ENCODE measurements at regions not wholly inside any gene's neighbourhood (a gene's known extent, or its start where the extent isn't known, plus 50 kb on each side); places are given as distances from the start of the nearest gene placed in this dataset.

DNA sequence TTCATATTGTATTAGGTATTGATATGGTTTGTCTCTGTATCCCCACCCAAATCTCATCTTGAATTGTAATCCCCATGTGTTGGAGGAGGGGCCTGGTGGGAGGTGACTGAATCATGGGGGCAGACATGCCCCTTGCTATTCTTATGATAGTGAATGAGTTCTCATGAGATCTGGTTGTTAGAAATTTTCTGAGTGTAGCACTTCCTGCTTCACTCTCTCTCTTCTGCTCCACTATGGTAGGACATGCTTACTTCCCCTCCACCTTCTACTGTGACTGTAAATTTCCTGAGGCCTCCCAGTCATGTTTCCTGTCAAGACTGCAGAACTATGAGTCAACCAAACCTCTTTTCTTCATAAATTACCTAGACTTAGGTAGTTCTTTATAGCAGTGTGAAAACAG, 187.4 kb upstream of the SLC24A2 start:
- no peaks in the 10 kb centered on the region for H3K9me3 ChIP-seq
- ChIA-PET CTCF (no interaction called here), POLR2A (no interaction called here)
- H3K4me3 ChIP-seq = no peak overlapping the region
- no peak overlapping the region for H3K4me2 ChIP-seq
- no peaks in the 10 kb centered on the region for H3K4me1 ChIP-seq
- no peak for DNase-seq (ENCODE audit: low read depth in 1 of 2, low spot score in 1 of 2)
- no peak for ATAC-seq
- FAIRE-seq = no peak
- no peak for TF ChIP-seq RCOR1 (IDR thresholded peaks at IDR 0.05; ENCODE audit: low read depth, low read length)
- H3K27ac ChIP-seq = no peak overlapping the region

DNA sequence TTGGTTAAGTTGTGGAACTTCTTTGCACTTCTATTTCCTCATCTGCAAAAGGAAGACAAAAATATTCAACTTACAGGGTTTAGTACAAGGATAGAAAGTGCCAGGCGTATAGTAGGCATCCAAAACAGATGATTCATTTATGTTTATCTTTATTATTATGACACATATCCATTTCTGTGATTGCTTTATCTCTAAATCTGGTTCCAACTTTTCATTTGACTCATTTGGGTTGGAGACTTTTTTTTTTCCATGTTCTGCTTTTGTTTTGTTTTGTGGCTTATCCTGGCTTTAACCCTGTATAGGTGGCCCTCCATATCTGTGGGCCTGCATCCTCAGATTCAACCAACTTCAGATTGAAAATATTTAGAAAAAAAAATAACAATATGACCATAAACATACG, 186.7 kb upstream of the SLC24A2 start:
- Histone ChIP-seq H3K27ac (no peak overlapping the region), H3K4me2 (no peak overlapping the region), H3K4me3 (no peak overlapping the region), H3K4me1 (no peaks in the 10 kb centered on the region), H3K9me3 (no peaks in the 10 kb centered on the region)
- FAIRE-seq = no peak
- POLR2A ChIA-PET = no interaction called here
- TF ChIP-seq, protein P1, sequence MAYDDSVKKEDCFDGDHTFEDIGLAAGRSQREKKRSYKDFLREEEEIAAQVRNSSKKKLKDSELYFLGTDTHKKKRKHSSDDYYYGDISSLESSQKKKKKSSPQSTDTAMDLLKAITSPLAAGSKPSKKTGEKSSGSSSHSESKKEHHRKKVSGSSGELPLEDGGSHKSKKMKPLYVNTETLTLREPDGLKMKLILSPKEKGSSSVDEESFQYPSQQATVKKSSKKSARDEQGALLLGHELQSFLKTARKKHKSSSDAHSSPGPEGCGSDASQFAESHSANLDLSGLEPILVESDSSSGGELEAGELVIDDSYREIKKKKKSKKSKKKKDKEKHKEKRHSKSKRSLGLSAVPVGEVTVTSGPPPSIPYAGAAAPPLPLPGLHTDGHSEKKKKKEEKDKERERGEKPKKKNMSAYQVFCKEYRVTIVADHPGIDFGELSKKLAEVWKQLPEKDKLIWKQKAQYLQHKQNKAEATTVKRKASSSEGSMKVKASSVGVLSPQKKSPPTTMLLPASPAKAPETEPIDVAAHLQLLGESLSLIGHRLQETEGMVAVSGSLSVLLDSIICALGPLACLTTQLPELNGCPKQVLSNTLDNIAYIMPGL (CRISPR knock-in tag; IDR thresholded peaks at IDR 0.05; ENCODE audit: borderline replicate concordance) = no peak
- no peak for TF ChIP-seq CBX2 (IDR thresholded peaks at IDR 0.05; ENCODE audit: borderline replicate concordance, low read depth)
- DNase-seq (ENCODE audit: low read depth in 1 of 2, low spot score in 1 of 2) = no peak
- ATAC-seq = no peak
- 3% methylated on average over 2 of the region's 2 CpGs for WGBS (ENCODE audit: missing lambda C conversion rate)
- CTCF ChIA-PET = no interaction called here

DNA sequence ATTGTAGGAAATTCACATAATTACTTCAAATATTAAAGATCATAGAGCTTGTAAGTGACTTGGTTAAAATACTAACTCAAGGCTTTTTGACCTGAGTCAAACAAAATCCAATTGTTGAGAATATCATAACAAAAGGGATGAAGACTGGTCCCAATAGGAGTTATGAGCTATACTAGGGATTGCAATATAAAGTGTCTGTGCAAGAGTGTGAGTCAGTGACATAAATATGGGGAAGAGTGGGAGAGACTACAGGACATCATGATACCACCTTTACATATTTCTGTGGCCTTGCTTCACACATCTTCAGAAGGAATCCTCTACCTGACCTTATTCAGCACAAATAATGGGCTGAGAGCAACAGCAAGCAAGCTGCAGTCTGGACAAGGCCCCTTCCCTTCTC, 180.9 kb upstream of the SLC24A2 start:
- DNase-seq (ENCODE audit: low read depth in 1 of 2, low spot score in 1 of 2) (no peak), FAIRE-seq (no peak), ATAC-seq (no peak)
- TF ChIP-seq, protein P2, sequence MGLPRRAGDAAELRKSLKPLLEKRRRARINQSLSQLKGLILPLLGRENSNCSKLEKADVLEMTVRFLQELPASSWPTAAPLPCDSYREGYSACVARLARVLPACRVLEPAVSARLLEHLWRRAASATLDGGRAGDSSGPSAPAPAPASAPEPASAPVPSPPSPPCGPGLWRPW (IDR thresholded peaks at IDR 0.05) = no peak
- TF ChIP-seq KDM5A (IDR thresholded peaks at IDR 0.05) = no peak
- TF ChIP-seq HEYL (CRISPR knock-in tag; IDR thresholded peaks at IDR 0.05) = no peak
- TF ChIP-seq ESRRA (IDR thresholded peaks at IDR 0.05; ENCODE audit: borderline replicate concordance, low read length) = no peak
- TF ChIP-seq NFE2L2 (conservative IDR thresholded peaks at IDR 0.05; ENCODE audit: low read length) = no peak
- no peak for TF ChIP-seq BHLHE40 (IDR thresholded peaks at IDR 0.05; ENCODE audit: low read depth, low read length)
- TF ChIP-seq KDM1A (IDR thresholded peaks at IDR 0.05; ENCODE audit: low read depth) = no peak
- TF ChIP-seq, protein P3, sequence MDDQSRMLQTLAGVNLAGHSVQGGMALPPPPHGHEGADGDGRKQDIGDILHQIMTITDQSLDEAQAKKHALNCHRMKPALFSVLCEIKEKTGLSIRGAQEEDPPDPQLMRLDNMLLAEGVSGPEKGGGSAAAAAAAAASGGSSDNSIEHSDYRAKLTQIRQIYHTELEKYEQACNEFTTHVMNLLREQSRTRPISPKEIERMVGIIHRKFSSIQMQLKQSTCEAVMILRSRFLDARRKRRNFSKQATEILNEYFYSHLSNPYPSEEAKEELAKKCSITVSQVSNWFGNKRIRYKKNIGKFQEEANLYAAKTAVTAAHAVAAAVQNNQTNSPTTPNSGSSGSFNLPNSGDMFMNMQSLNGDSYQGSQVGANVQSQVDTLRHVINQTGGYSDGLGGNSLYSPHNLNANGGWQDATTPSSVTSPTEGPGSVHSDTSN (IDR thresholded peaks at IDR 0.05) = no peak
- TF ChIP-seq, protein P4, sequence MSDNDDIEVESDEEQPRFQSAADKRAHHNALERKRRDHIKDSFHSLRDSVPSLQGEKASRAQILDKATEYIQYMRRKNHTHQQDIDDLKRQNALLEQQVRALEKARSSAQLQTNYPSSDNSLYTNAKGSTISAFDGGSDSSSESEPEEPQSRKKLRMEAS (IDR thresholded peaks at IDR 0.05) = no peak
- no peak for TF ChIP-seq RFX5 (IDR thresholded peaks at IDR 0.05)
- no peak for TF ChIP-seq CHD2 (IDR thresholded peaks at IDR 0.05; ENCODE audit: low read length, partially characterized antibody)
- no peak for TF ChIP-seq FOSL2 (IDR thresholded peaks at IDR 0.05)
- no peak for TF ChIP-seq FOSL2 (CRISPR knock-in tag; IDR thresholded peaks at IDR 0.05)
- no peak for TF ChIP-seq RARB (CRISPR knock-in tag; IDR thresholded peaks at IDR 0.05)
- TF ChIP-seq, protein P5, sequence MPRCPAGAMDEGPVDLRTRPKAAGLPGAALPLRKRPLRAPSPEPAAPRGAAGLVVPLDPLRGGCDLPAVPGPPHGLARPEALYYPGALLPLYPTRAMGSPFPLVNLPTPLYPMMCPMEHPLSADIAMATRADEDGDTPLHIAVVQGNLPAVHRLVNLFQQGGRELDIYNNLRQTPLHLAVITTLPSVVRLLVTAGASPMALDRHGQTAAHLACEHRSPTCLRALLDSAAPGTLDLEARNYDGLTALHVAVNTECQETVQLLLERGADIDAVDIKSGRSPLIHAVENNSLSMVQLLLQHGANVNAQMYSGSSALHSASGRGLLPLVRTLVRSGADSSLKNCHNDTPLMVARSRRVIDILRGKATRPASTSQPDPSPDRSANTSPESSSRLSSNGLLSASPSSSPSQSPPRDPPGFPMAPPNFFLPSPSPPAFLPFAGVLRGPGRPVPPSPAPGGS (IDR thresholded peaks at IDR 0.05) = no peak
- TF ChIP-seq TFCP2L1 (CRISPR knock-in tag; IDR thresholded peaks at IDR 0.05) = no peak
- TF ChIP-seq HOXB13 (CRISPR knock-in tag; IDR thresholded peaks at IDR 0.05; ENCODE audit: low read depth) = no peak
- no peak for TF ChIP-seq SREBF2 (IDR thresholded peaks at IDR 0.05)
- Histone ChIP-seq H3K4me2 (no peak overlapping the region), H3K4me3 (no peak overlapping the region), H3K27ac (no peak overlapping the region), H3K4me1 (no peaks in the 10 kb centered on the region), H3K9me3 (no peaks in the 10 kb centered on the region)
- ChIA-PET POLR2A (no interaction called here), CTCF (interaction anchor here (1.1 kb wide), 1 partner anchor 10 kb away, joined by 4 read pairs; no protein-coding TSS in a partner anchor)
